GM23248 (cell line): ENCODE measurements at regions not wholly inside any gene's neighbourhood (a gene's known extent, or its start where the extent isn't known, plus 50 kb on each side); places are given as distances from the start of the nearest gene placed in this dataset.

Source experiments
- DNase-seq: peaks from one replicate; pipeline ENCODE4 v3.0.0-alpha.2; 2015
- H2AFZ ChIP-seq: fragments of 200-600 bp; sonication (generic); 2 replicates; pipeline ENCODE4 v1.6.1; 2016; ENCODE audit warnings: antibody characterized with exemption
- H3F3A ChIP-seq: fragments of 200-600 bp; sonication (generic); 2 replicates; pipeline ENCODE4 v1.6.1; 2016; ENCODE audit warnings: mild to moderate bottlenecking, antibody characterized with exemption, mixed run types; ENCODE audit not compliant: insufficient read depth
- H3K27ac ChIP-seq: fragments of 200-600 bp; sonication (generic); 2 replicates; pipeline ENCODE4 v1.5.1; 2016; ENCODE audit warnings: mild to moderate bottlenecking
- H3K27me3 ChIP-seq: fragments of 200-600 bp; sonication (generic); replicated peaks from 2 replicates; pipeline ENCODE4 v1.6.1; 2016; ENCODE audit warnings: mild to moderate bottlenecking; ENCODE audit not compliant: insufficient read depth
- H3K36me3 ChIP-seq: fragments of 200-600 bp; sonication (generic); 2 replicates; pipeline ENCODE4 v1.6.1; 2016; ENCODE audit warnings: low read depth, mild to moderate bottlenecking
- H3K4me1 ChIP-seq: fragments of 200-600 bp; sonication (generic); 2 replicates; pipeline ENCODE4 v1.6.1; 2016; ENCODE audit warnings: mild to moderate bottlenecking; ENCODE audit not compliant: insufficient read depth
- H3K4me2 ChIP-seq: fragments of 200-600 bp; sonication (generic); one replicate; pipeline ENCODE4 v1.6.1; 2016; ENCODE audit warnings: mild to moderate bottlenecking; ENCODE audit not compliant: unreplicated experiment
- H3K4me3 ChIP-seq: fragments of 200-600 bp; sonication (generic); 2 replicates; pipeline ENCODE4 v1.5.1; 2016; ENCODE audit warnings: mild to moderate bottlenecking
- H3K79me2 ChIP-seq: fragments of 200-600 bp; sonication (generic); 2 replicates; pipeline ENCODE4 v1.6.1; 2016; ENCODE audit warnings: mild to moderate bottlenecking; ENCODE audit not compliant: insufficient read depth
- H3K9ac ChIP-seq: fragments of 200-600 bp; sonication (generic); 2 replicates; pipeline ENCODE4 v1.6.1; 2016; ENCODE audit warnings: mild to moderate bottlenecking
- H3K9me2 ChIP-seq: fragments of 200-600 bp; sonication (generic); 2 replicates; pipeline ENCODE4 v1.6.1; 2016; ENCODE audit warnings: mixed run types, mild to moderate bottlenecking, moderate library complexity; ENCODE audit not compliant: insufficient read depth
- H3K9me3 ChIP-seq: fragments of 200-600 bp; sonication (generic); one replicate; pipeline ENCODE4 v1.6.1; 2017; ENCODE audit warnings: low read depth
- H4K20me1 ChIP-seq: fragments of 200-600 bp; sonication (generic); 2 replicates; pipeline ENCODE4 v1.6.0; 2016; ENCODE audit not compliant: insufficient read depth
- EZH2 ChIP-seq: fragments of 200-600 bp; sonication (generic); IDR thresholded peaks from 2 replicates; pipeline ENCODE4 v1.6.1; 2018; ENCODE audit warnings: antibody characterized with exemption, mild to moderate bottlenecking; ENCODE audit not compliant: insufficient read depth, poor library complexity, severe bottlenecking
- EZH2phosphoT487 ChIP-seq: fragments of 200-600 bp; sonication (generic); IDR thresholded peaks from 2 replicates; pipeline ENCODE4 v1.6.1; 2018; ENCODE audit warnings: antibody characterized with exemption, moderate library complexity, mild to moderate bottlenecking, low read depth; ENCODE audit not compliant: insufficient read depth
- WGBS, 2 experiments: methylation state at CpG; one replicate each; pipeline ENCODE4 v1.1.6; 2015 to 2017; ENCODE audit warnings: low lambda C conversion rate in 2 of 2, low coverage in 1 of 2; ENCODE audit errors: missing lambda C conversion rate in 2 of 2; 5-methylcytosine and 5-hydroxymethylcytosine counted together
- in situ Hi-C: fragments of 300-500 bp; cut with MboI; formaldehyde crosslinking; loops from 2 replicates; pipeline ENCODE4 v1.15.0; 2020

- no peak overlapping the region for H3K9ac ChIP-seq
- H3K27ac ChIP-seq: no peak overlapping the region
- no peaks in the 10 kb centered on the region for H3K36me3 ChIP-seq
- H3K4me2 ChIP-seq: peak overlapping the region; percentile 27
- no peaks in the 10 kb centered on the region for H3K9me3 ChIP-seq
- no peaks in the 10 kb centered on the region for H3K27me3 ChIP-seq
- no peak overlapping the region for H2AFZ ChIP-seq
- H3K4me3 ChIP-seq: no peak overlapping the region
- no peaks in the 10 kb centered on the region for H4K20me1 ChIP-seq
- H3K9me2 ChIP-seq: no peaks in the 10 kb centered on the region
- TF ChIP-seq EZH2 (no peak), EZH2phosphoT487 (no peak)
- DNase-seq: peak; percentile 87
- 31 to 34% methylated on average over 7 of the region's 7 CpGs for WGBS, 2 experiments
- peaks cover 21% of the 10 kb centered on the region for H3K4me1 ChIP-seq
- in situ Hi-C loops: no loop called here
- no peaks in the 10 kb centered on the region for H3K79me2 ChIP-seq
- peaks cover 12% of the 10 kb centered on the region for H3F3A ChIP-seq
Observed at GRCh38 chr10:60536529-60537114, 146.9 kb upstream of the ANK3 start.

GRCh38 chr10:60535427-60535826, 145.8 kb upstream of the ANK3 start:
- WGBS, 2 experiments: 62 to 65% methylated on average over 1 of the region's 1 CpG
- in situ Hi-C loops: no loop called here
- Histone ChIP-seq H2AFZ (no peak overlapping the region), H3K4me3 (no peak overlapping the region), H3F3A (peaks cover 12% of the 10 kb centered on the region), H3K9ac (no peak overlapping the region), H3K79me2 (no peaks in the 10 kb centered on the region), H3K27ac (no peak overlapping the region), H3K9me3 (no peaks in the 10 kb centered on the region), H3K4me2 (no peak overlapping the region), H3K9me2 (no peaks in the 10 kb centered on the region), H3K4me1 (peaks cover 21% of the 10 kb centered on the region), H3K36me3 (no peaks in the 10 kb centered on the region), H4K20me1 (no peaks in the 10 kb centered on the region), H3K27me3 (no peaks in the 10 kb centered on the region)
- TF ChIP-seq EZH2 (no peak), EZH2phosphoT487 (no peak)
- no peak for DNase-seq

- in situ Hi-C loops: no loop called here
Observed at GRCh38 chr10:60534761-60535389, 145.2 kb upstream of the ANK3 start.

GRCh38 chr10:60532696-60533468, 143.2 kb upstream of the ANK3 start:
- no peaks in the 10 kb centered on the region for H3K27me3 ChIP-seq
- 70 to 77% methylated on average over 6 of the region's 6 CpGs for WGBS, 2 experiments
- H3K27ac ChIP-seq: no peak overlapping the region

More at GRCh38 chr10:60534761-60535389, 145.2 kb upstream of the ANK3 start:
- WGBS, 2 experiments: 90 to 93% methylated on average over 4 of the region's 4 CpGs
- DNase-seq: no peak
- H3K9me3 ChIP-seq: no peaks in the 10 kb centered on the region
- peaks cover 12% of the 10 kb centered on the region for H3F3A ChIP-seq
- H3K79me2 ChIP-seq: no peaks in the 10 kb centered on the region
- H3K27me3 ChIP-seq: no peaks in the 10 kb centered on the region
- H4K20me1 ChIP-seq: no peaks in the 10 kb centered on the region
- H3K9ac ChIP-seq: no peak overlapping the region
- TF ChIP-seq EZH2 (no peak), EZH2phosphoT487 (no peak)
- H2AFZ ChIP-seq: no peak overlapping the region
- no peak overlapping the region for H3K4me3 ChIP-seq
- H3K27ac ChIP-seq: no peak overlapping the region
- no peak overlapping the region for H3K4me2 ChIP-seq
- peaks cover 21% of the 10 kb centered on the region for H3K4me1 ChIP-seq
- H3K9me2 ChIP-seq: no peaks in the 10 kb centered on the region
- no peaks in the 10 kb centered on the region for H3K36me3 ChIP-seq

More at GRCh38 chr10:60532696-60533468, 143.2 kb upstream of the ANK3 start:
- no peaks in the 10 kb centered on the region for H3K79me2 ChIP-seq
- H3K9me3 ChIP-seq: no peaks in the 10 kb centered on the region
- no peaks in the 10 kb centered on the region for H4K20me1 ChIP-seq
- no peak overlapping the region for H3K4me3 ChIP-seq
- no peak for DNase-seq
- TF ChIP-seq EZH2 (no peak), EZH2phosphoT487 (no peak)
- no peaks in the 10 kb centered on the region for H3K36me3 ChIP-seq
- H3K4me1 ChIP-seq: peaks cover 20% of the 10 kb centered on the region
- no peak overlapping the region for H3K9ac ChIP-seq
- no peak overlapping the region for H2AFZ ChIP-seq
- in situ Hi-C loops: no loop called here
- H3F3A ChIP-seq: peaks cover 12% of the 10 kb centered on the region
- H3K9me2 ChIP-seq: no peaks in the 10 kb centered on the region
- no peak overlapping the region for H3K4me2 ChIP-seq
